ENCODE measurements at regions not wholly inside any gene's neighbourhood (a gene's known extent, or its start where the extent isn't known, plus 50 kb on each side); places are given as distances from the start of the nearest gene placed in this dataset.

DNA sequence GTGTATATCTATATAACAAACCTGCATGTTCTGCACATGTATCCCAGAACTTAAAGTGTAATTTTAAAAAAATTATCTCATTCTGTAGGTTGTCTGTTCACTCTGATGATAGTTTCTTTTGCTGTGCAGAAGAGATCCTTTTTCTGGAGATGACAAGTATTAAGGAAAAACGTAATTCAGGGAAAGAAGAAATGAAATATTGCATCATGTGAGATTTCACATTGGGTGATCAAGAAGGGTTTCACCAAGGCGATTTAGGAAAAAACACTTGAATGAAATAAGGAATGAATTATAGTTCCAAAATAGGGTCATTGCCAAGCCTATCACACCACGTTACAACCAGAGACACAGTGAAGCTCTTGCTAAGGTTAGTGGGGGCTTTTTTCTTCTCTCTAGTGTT is 227.9 kb downstream of the HNRNPD start:
- Histone ChIP-seq H3K79me2 (ENCODE audit: control insufficient read depth, insufficient read depth, low read length) (no peaks in the 10 kb centered on the region), H3K36me3 (ENCODE audit: control insufficient read depth in 2 of 2, extremely low read depth in 1 of 2, insufficient read depth in 2 of 2, low read length in 2 of 2) (no peaks in the 10 kb centered on the region), H3K4me1 (ENCODE audit: control insufficient read depth, extremely low read depth, insufficient read depth, low read length) (no peaks in the 10 kb centered on the region), H3K4me2 (ENCODE audit: control insufficient read depth, extremely low read depth, insufficient read depth, low read depth, low read length) (no peak overlapping the region), H3K27me3 (ENCODE audit: control insufficient read depth, extremely low read depth, insufficient read depth, low read length) (no peaks in the 10 kb centered on the region), H3K4me3 (ENCODE audit: control insufficient read depth in 2 of 3, extremely low read depth in 1 of 3, insufficient read depth in 2 of 3, low read depth in 1 of 3, low read length in 3 of 3) (no peak overlapping the region), H3K27ac (ENCODE audit: control insufficient read depth, insufficient read depth, low read length) (no peak overlapping the region), H2AFZ (ENCODE audit: control insufficient read depth, low read length) (no peak overlapping the region), H3K9me3 (ENCODE audit: control insufficient read depth, low read depth, low read length) (no peaks in the 10 kb centered on the region), H3K9ac (ENCODE audit: control insufficient read depth, extremely low read depth, insufficient read depth, low read length) (no peak overlapping the region), H3K9me1 (ENCODE audit: control insufficient read depth, extremely low read depth, insufficient read depth, low read length) (no peaks in the 10 kb centered on the region), H4K20me1 (ENCODE audit: control insufficient read depth, extremely low read depth, insufficient read depth, low read length) (no peaks in the 10 kb centered on the region)
- dilution Hi-C loops (cut with MboI; ENCODE audit: extremely low pct_ligation_motif_present, low sequenced_read_pairs), result no loop called here
- FAIRE-seq (no peak), DNase-seq (ENCODE audit: low read depth, low spot score) (no peak)
- TF ChIP-seq, protein P1, sequence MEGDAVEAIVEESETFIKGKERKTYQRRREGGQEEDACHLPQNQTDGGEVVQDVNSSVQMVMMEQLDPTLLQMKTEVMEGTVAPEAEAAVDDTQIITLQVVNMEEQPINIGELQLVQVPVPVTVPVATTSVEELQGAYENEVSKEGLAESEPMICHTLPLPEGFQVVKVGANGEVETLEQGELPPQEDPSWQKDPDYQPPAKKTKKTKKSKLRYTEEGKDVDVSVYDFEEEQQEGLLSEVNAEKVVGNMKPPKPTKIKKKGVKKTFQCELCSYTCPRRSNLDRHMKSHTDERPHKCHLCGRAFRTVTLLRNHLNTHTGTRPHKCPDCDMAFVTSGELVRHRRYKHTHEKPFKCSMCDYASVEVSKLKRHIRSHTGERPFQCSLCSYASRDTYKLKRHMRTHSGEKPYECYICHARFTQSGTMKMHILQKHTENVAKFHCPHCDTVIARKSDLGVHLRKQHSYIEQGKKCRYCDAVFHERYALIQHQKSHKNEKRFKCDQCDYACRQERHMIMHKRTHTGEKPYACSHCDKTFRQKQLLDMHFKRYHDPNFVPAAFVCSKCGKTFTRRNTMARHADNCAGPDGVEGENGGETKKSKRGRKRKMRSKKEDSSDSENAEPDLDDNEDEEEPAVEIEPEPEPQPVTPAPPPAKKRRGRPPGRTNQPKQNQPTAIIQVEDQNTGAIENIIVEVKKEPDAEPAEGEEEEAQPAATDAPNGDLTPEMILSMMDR (optimal IDR thresholded peaks at IDR 0.05 in 1 of 3, IDR thresholded peaks at IDR 0.05 in 1 of 3, conservative IDR thresholded peaks at IDR 0.05 in 1 of 3; ENCODE audit: extremely low read depth in 1 of 3, insufficient read depth in 2 of 3, low read length in 3 of 3), result no peak
- no peak for TF ChIP-seq EZH2 (IDR thresholded peaks at IDR 0.05; ENCODE audit: low read length)

DNA sequence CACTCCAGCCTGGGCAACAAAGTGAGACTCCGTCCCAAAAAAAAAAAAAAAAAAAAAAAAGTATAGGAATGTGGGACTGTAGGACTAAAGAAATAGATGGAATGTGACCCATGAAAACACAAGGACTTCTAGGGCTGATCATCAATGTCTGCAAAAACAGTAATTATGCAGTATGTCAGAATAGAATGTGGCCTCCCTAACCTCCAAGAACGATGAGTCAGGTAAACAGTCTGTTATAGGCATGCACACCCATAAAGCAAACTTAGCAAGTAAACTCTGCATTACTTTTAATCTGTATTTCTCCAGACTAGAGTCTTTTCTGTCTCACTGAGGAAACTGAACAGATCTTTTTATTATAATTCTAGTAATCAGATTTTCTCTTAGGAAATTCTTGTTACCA is 233.4 kb downstream of the HNRNPD start:
- dilution Hi-C loops (cut with MboI; ENCODE audit: extremely low pct_ligation_motif_present, low sequenced_read_pairs), result no loop called here
- no peak overlapping the region for H3K4me2 ChIP-seq (ENCODE audit: control insufficient read depth, extremely low read depth, insufficient read depth, low read depth, low read length)
- no peaks in the 10 kb centered on the region for H3K79me2 ChIP-seq (ENCODE audit: control insufficient read depth, insufficient read depth, low read length)
- no peak overlapping the region for H3K4me3 ChIP-seq (ENCODE audit: control insufficient read depth in 2 of 3, extremely low read depth in 1 of 3, insufficient read depth in 2 of 3, low read depth in 1 of 3, low read length in 3 of 3)
- H3K4me1 ChIP-seq (ENCODE audit: control insufficient read depth, extremely low read depth, insufficient read depth, low read length), result no peaks in the 10 kb centered on the region
- H3K9me1 ChIP-seq (ENCODE audit: control insufficient read depth, extremely low read depth, insufficient read depth, low read length), result no peaks in the 10 kb centered on the region
- TF ChIP-seq, protein P1 (optimal IDR thresholded peaks at IDR 0.05 in 1 of 3, IDR thresholded peaks at IDR 0.05 in 1 of 3, conservative IDR thresholded peaks at IDR 0.05 in 1 of 3; ENCODE audit: extremely low read depth in 1 of 3, insufficient read depth in 2 of 3, low read length in 3 of 3), result no peak
- TF ChIP-seq EZH2 (IDR thresholded peaks at IDR 0.05; ENCODE audit: low read length), result no peak
- no peak overlapping the region for H2AFZ ChIP-seq (ENCODE audit: control insufficient read depth, low read length)
- no peaks in the 10 kb centered on the region for H4K20me1 ChIP-seq (ENCODE audit: control insufficient read depth, extremely low read depth, insufficient read depth, low read length)
- no peak overlapping the region for H3K9ac ChIP-seq (ENCODE audit: control insufficient read depth, extremely low read depth, insufficient read depth, low read length)
- H3K36me3 ChIP-seq (ENCODE audit: control insufficient read depth in 2 of 2, extremely low read depth in 1 of 2, insufficient read depth in 2 of 2, low read length in 2 of 2), result no peaks in the 10 kb centered on the region
- no peak overlapping the region for H3K27ac ChIP-seq (ENCODE audit: control insufficient read depth, insufficient read depth, low read length)
- H3K9me3 ChIP-seq (ENCODE audit: control insufficient read depth, low read depth, low read length), result no peaks in the 10 kb centered on the region
- DNase-seq (ENCODE audit: low read depth, low spot score), result no peak
- no peaks in the 10 kb centered on the region for H3K27me3 ChIP-seq (ENCODE audit: control insufficient read depth, extremely low read depth, insufficient read depth, low read length)
- FAIRE-seq, result no peak

Measured in keratinocyte (primary cell).